HAP-1 (cell line): ENCODE measurements at regions not wholly inside any gene's neighbourhood (a gene's known extent, or its start where the extent isn't known, plus 50 kb on each side); places are given as distances from the start of the nearest gene placed in this dataset.
A peak's percentile ranks its signal among the peaks of the same experiment; 100 is the strongest.

ENCODE experiments used
- DNase-seq, 2 experiments: peaks; one replicate each; pipeline ENCODE4 v3.0.0-alpha.2; 2016 to 2020; ENCODE audit warnings: low spot score in 2 of 2
- H3K27me3 ChIP-seq: fragments of 250-450 bp; sonication (Bioruptor Pico); 2 replicates; pipeline ENCODE4 v1.5.1; 2020; ENCODE audit warnings: low read depth, mild to moderate bottlenecking, moderate library complexity
- H3K36me3 ChIP-seq: fragments of 250-450 bp; sonication (Bioruptor Pico); replicated peaks from 2 replicates; pipeline ENCODE4 v1.5.1; 2020; ENCODE audit warnings: mild to moderate bottlenecking
- H3K4me1 ChIP-seq: fragments of 250-450 bp; sonication (Bioruptor Pico); 2 replicates; pipeline ENCODE4 v1.5.1; 2020; ENCODE audit warnings: mild to moderate bottlenecking
- H3K4me3 ChIP-seq: fragments of 250-450 bp; sonication (Bioruptor Pico); 2 replicates; pipeline ENCODE4 v1.5.1; 2020; ENCODE audit warnings: mild to moderate bottlenecking, moderate library complexity
- H3K9me3 ChIP-seq: fragments of 250-450 bp; sonication (Bioruptor Pico); 2 replicates; pipeline ENCODE4 v1.5.1; 2020; ENCODE audit warnings: mild to moderate bottlenecking, moderate library complexity
- in situ Hi-C: fragments of 300-500 bp; cut with MboI; formaldehyde crosslinking; loops from 3 replicates; pipeline ENCODE4 v1.14.3; 2020; ENCODE audit warnings: low sequenced_read_pairs, inconsistent platforms, mixed read lengths

GRCh38 chr15:95903352-95903751 lies 427.1 kb upstream of the NR2F2 start:
- no peaks in the 10 kb centered on the region for H3K36me3 ChIP-seq
- H3K4me3 ChIP-seq = no peak overlapping the region
- in situ Hi-C loops = no loop called here
- no peaks in the 10 kb centered on the region for H3K27me3 ChIP-seq
- H3K4me1 ChIP-seq = no peaks in the 10 kb centered on the region
- no peak for DNase-seq
- no peaks in the 10 kb centered on the region for H3K9me3 ChIP-seq

DNA sequence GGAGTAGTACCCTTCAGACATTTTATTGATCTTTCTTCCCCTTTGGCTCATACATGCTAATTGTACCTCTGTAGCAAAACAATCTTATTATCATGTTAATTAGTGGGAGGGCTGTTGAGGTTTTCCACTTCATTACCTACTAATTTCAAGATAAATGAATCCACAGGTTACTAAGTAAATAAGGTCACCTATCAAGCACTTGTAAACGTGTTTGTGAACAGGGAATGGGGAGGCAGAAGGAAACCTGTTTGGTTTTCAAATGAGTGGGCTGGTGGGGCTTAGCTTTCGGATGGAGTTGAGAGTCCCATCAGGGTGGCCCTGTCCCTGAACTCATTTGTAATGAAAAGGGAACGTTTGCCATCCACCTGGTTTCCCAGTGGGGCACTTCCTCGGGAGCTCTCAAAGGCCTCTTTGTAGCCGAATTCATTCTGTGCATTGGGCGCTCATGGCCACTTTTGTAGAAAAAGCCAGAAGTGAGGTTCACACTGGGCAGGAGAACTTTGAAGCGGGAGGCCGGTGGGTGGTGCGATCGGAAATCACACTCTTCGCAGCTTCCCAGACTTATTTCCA lies 419.8 kb upstream of the NR2F2 start:
- no peaks in the 10 kb centered on the region for H3K36me3 ChIP-seq
- no peaks in the 10 kb centered on the region for H3K9me3 ChIP-seq
- no peak for DNase-seq
- peaks cover 8% of the 10 kb centered on the region for H3K4me1 ChIP-seq
- H3K27me3 ChIP-seq = no peaks in the 10 kb centered on the region
- H3K4me3 ChIP-seq = no peak overlapping the region
- in situ Hi-C loops = no loop called here

- peak in 1 of 2 experiments; percentile 46 for DNase-seq
- Histone ChIP-seq H3K27me3 (no peaks in the 10 kb centered on the region), H3K36me3 (no peaks in the 10 kb centered on the region), H3K4me1 (peaks cover 8% of the 10 kb centered on the region), H3K4me3 (no peak overlapping the region), H3K9me3 (no peaks in the 10 kb centered on the region)
- in situ Hi-C loops = no loop called here
These were observed 418.8 kb upstream of the NR2F2 start for GRCh38 chr15:95911570-95912279.

DNA sequence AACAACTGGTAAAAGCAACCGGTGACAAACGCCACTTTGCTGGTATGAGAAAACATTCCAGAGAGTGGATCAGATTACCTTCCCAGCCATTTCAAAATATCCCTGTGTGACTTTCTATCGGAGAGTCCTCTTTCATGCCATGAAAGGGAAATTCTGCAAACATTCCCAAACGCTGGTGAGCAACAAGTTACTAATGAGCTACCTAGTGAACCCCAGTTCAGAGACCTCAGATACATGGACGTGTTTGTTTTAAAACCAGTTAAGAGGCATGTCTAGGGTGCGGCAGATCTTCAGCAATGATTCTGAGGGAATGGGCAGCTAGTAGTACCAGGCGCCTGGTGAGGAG lies 418.2 kb upstream of the NR2F2 start:
- in situ Hi-C loops = no loop called here
- Histone ChIP-seq H3K36me3 (no peaks in the 10 kb centered on the region), H3K27me3 (no peaks in the 10 kb centered on the region), H3K9me3 (no peaks in the 10 kb centered on the region), H3K4me3 (no peak overlapping the region), H3K4me1 (peaks cover 8% of the 10 kb centered on the region)
- no peak for DNase-seq

GRCh38 chr15:95912728-95913127 lies 417.8 kb upstream of the NR2F2 start:
- H3K4me1 ChIP-seq = peaks cover 8% of the 10 kb centered on the region
- no peaks in the 10 kb centered on the region for H3K36me3 ChIP-seq
- no peak for DNase-seq
- no peaks in the 10 kb centered on the region for H3K9me3 ChIP-seq
- in situ Hi-C loops = no loop called here
- H3K27me3 ChIP-seq = no peaks in the 10 kb centered on the region
- H3K4me3 ChIP-seq = no peak overlapping the region

- no peak for DNase-seq
- Histone ChIP-seq H3K4me3 (no peak overlapping the region), H3K4me1 (no peaks in the 10 kb centered on the region), H3K9me3 (no peaks in the 10 kb centered on the region), H3K27me3 (no peaks in the 10 kb centered on the region), H3K36me3 (no peaks in the 10 kb centered on the region)
- in situ Hi-C loops = no loop called here
These were observed 413.9 kb upstream of the NR2F2 start for GRCh38 chr15:95916568-95916967.

GRCh38 chr15:95918525-95918924 lies 412.0 kb upstream of the NR2F2 start:
- H3K36me3 ChIP-seq = no peaks in the 10 kb centered on the region
- no peaks in the 10 kb centered on the region for H3K4me1 ChIP-seq
- no peak overlapping the region for H3K4me3 ChIP-seq
- H3K9me3 ChIP-seq = no peaks in the 10 kb centered on the region
- DNase-seq = no peak
- H3K27me3 ChIP-seq = no peaks in the 10 kb centered on the region
- in situ Hi-C loops = no loop called here

- DNase-seq = no peak
- no peak overlapping the region for H3K4me3 ChIP-seq
- no peaks in the 10 kb centered on the region for H3K27me3 ChIP-seq
- no peaks in the 10 kb centered on the region for H3K36me3 ChIP-seq
- in situ Hi-C loops = no loop called here
- H3K4me1 ChIP-seq = no peaks in the 10 kb centered on the region
- no peaks in the 10 kb centered on the region for H3K9me3 ChIP-seq
These were observed 411.0 kb upstream of the NR2F2 start for GRCh38 chr15:95919460-95919859.

DNA sequence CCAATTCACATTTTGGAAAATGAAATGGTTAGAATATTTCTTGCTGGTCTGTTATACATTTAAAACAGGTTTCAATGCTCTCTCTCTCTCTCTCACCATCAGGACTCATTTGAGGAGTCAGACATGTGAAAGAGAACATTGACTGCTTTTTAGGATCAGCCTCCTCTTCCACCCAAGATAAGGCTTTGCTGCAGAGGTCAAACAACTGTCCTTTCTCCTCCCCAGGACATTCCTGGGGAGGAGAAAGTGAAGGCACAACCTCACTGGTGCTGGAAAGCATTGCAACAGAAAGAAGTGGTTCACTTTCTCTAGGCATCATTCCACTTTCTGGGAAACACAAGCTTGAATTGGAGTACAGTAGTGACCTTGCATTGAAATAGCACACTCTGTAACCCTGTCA lies 409.1 kb upstream of the NR2F2 start:
- Histone ChIP-seq H3K4me1 (no peaks in the 10 kb centered on the region), H3K4me3 (no peak overlapping the region), H3K27me3 (no peaks in the 10 kb centered on the region), H3K9me3 (no peaks in the 10 kb centered on the region), H3K36me3 (no peaks in the 10 kb centered on the region)
- DNase-seq = no peak
- in situ Hi-C loops = no loop called here

- DNase-seq = no peak
- no peaks in the 10 kb centered on the region for H3K36me3 ChIP-seq
- in situ Hi-C loops = no loop called here
- H3K4me3 ChIP-seq = no peak overlapping the region
- H3K27me3 ChIP-seq = no peaks in the 10 kb centered on the region
- no peaks in the 10 kb centered on the region for H3K4me1 ChIP-seq
- H3K9me3 ChIP-seq = no peaks in the 10 kb centered on the region
These were observed 408.1 kb upstream of the NR2F2 start for GRCh38 chr15:95922431-95922830.

GRCh38 chr15:95923792-95924191 lies 406.7 kb upstream of the NR2F2 start:
- H3K9me3 ChIP-seq = no peaks in the 10 kb centered on the region
- no peaks in the 10 kb centered on the region for H3K27me3 ChIP-seq
- in situ Hi-C loops = no loop called here
- no peak for DNase-seq
- H3K36me3 ChIP-seq = no peaks in the 10 kb centered on the region
- H3K4me1 ChIP-seq = no peaks in the 10 kb centered on the region
- H3K4me3 ChIP-seq = no peak overlapping the region

- in situ Hi-C loops = no loop called here
- no peak overlapping the region for H3K4me3 ChIP-seq
- H3K9me3 ChIP-seq = no peaks in the 10 kb centered on the region
- H3K27me3 ChIP-seq = no peaks in the 10 kb centered on the region
- no peaks in the 10 kb centered on the region for H3K4me1 ChIP-seq
- DNase-seq = no peak
- H3K36me3 ChIP-seq = no peaks in the 10 kb centered on the region
These were observed 401.7 kb upstream of the NR2F2 start for GRCh38 chr15:95928822-95929221.

- Histone ChIP-seq H3K4me1 (no peaks in the 10 kb centered on the region), H3K36me3 (no peaks in the 10 kb centered on the region), H3K4me3 (no peak overlapping the region), H3K27me3 (no peaks in the 10 kb centered on the region), H3K9me3 (no peaks in the 10 kb centered on the region)
- in situ Hi-C loops = no loop called here
- no peak for DNase-seq
These were observed 401.2 kb upstream of the NR2F2 start for GRCh38 chr15:95929232-95929846.

GRCh38 chr15:95930659-95931375 lies 399.7 kb upstream of the NR2F2 start:
- no peak overlapping the region for H3K4me3 ChIP-seq
- in situ Hi-C loops = no loop called here
- no peak for DNase-seq
- H3K4me1 ChIP-seq = no peaks in the 10 kb centered on the region
- H3K9me3 ChIP-seq = no peaks in the 10 kb centered on the region
- H3K27me3 ChIP-seq = no peaks in the 10 kb centered on the region
- no peaks in the 10 kb centered on the region for H3K36me3 ChIP-seq
